CD4-positive, alpha-beta T cell treated with Interferon gamma for 1 hour (primary cell): ENCODE measurements at regions not wholly inside any gene's neighbourhood (a gene's known extent, or its start where the extent isn't known, plus 50 kb on each side); places are given as distances from the start of the nearest gene placed in this dataset.

Source experiments
- DNase-seq: peaks from one replicate; pipeline ENCODE4 v3.0.0-alpha.2; 2020

GRCh38 chr5:100974082-100974481, 71.0 kb upstream of the ST8SIA4 start:
- DNase-seq: no peak

- DNase-seq: no peak
These were observed 67.7 kb upstream of the ST8SIA4 start for GRCh38 chr5:100970646-100971255.

- no peak for DNase-seq
These were observed 62.2 kb upstream of the ST8SIA4 start for GRCh38 chr5:100965291-100965690.
